GM21390 (cell line): ENCODE measurements at regions not wholly inside any gene's neighbourhood (a gene's known extent, or its start where the extent isn't known, plus 50 kb on each side); places are given as distances from the start of the nearest gene placed in this dataset.
A peak's percentile ranks its signal among the peaks of the same experiment; 100 is the strongest.
"Not testable (repeated sequence)": the region's sequence is repeated elsewhere in the genome, so short reads cannot be mapped to it uniquely, and the experiment has no call there.

ENCODE experiments used
- ATAC-seq: cut with Tn5 transposase; IDR thresholded peaks from one replicate; pipeline ENCODE4 v1.9.1; 2021; ENCODE audit not compliant: unreplicated experiment

- no peak for ATAC-seq
Observed at GRCh38 chr2:403682-404081, 115.8 kb upstream of the ALKAL2 start.

GRCh38 chr2:402721-403120, 114.8 kb upstream of the ALKAL2 start:
- no peak for ATAC-seq

- no peak for ATAC-seq
Observed at GRCh38 chr2:402206-402605, 114.3 kb upstream of the ALKAL2 start.

GRCh38 chr2:401019-401679, 113.3 kb upstream of the ALKAL2 start:
- ATAC-seq, result no peak

GRCh38 chr2:397926-398325, 110.0 kb upstream of the ALKAL2 start:
- no peak for ATAC-seq

- no peak for ATAC-seq
Observed at GRCh38 chr2:397521-397920, 109.6 kb upstream of the ALKAL2 start.

- no peak for ATAC-seq
Observed at GRCh38 chr2:396903-397302, 109.0 kb upstream of the ALKAL2 start.

- ATAC-seq, result no peak
Observed at GRCh38 chr2:395886-396285, 108.0 kb upstream of the ALKAL2 start.

- peak; percentile 72 for ATAC-seq
Observed at GRCh38 chr2:393711-394696, 106.1 kb upstream of the ALKAL2 start.

- ATAC-seq, result no peak
Observed at GRCh38 chr2:392926-393280, 105.0 kb upstream of the ALKAL2 start.

GRCh38 chr2:392181-392925, 104.5 kb upstream of the ALKAL2 start:
- ATAC-seq, result no peak

GRCh38 chr2:391696-392095, 103.8 kb upstream of the ALKAL2 start:
- no peak for ATAC-seq

- no peak for ATAC-seq
Observed at GRCh38 chr2:390959-391358, 103.1 kb upstream of the ALKAL2 start.

- not testable (repeated sequence) for ATAC-seq
Observed at GRCh38 chr2:389985-390384, 102.1 kb upstream of the ALKAL2 start.

- not testable (repeated sequence) for ATAC-seq
Observed at GRCh38 chr2:388752-389151, 100.9 kb upstream of the ALKAL2 start.

GRCh38 chr2:387980-388421, 100.1 kb upstream of the ALKAL2 start:
- no peak for ATAC-seq

- ATAC-seq, result no peak
Observed at GRCh38 chr2:386406-387103, 98.7 kb upstream of the ALKAL2 start.

- no peak for ATAC-seq
Observed at GRCh38 chr2:385785-386184, 97.9 kb upstream of the ALKAL2 start.

- no peak for ATAC-seq
Observed at GRCh38 chr2:385061-385460, 97.2 kb upstream of the ALKAL2 start.

- no peak for ATAC-seq
Observed at GRCh38 chr2:383888-384287, 96.0 kb upstream of the ALKAL2 start.

GRCh38 chr2:383178-383577, 95.3 kb upstream of the ALKAL2 start:
- ATAC-seq, result no peak
